Endothelial cell (in vitro differentiated cells): ENCODE measurements at regions not wholly inside any gene's neighbourhood (a gene's known extent, or its start where the extent isn't known, plus 50 kb on each side); places are given as distances from the start of the nearest gene placed in this dataset.

Experiments
- DNase-seq: peaks from one replicate; pipeline ENCODE4 v3.0.0; 2021; ENCODE audit warnings: low spot score
- H3K27ac Mint-ChIP-seq: one replicate; pipeline ENCODE4 v1.8.0; 2021; ENCODE audit warnings: mixed read lengths, inconsistent platforms; ENCODE audit not compliant: unreplicated experiment
- H3K27me3 Mint-ChIP-seq: one replicate; pipeline ENCODE4 v1.8.0; 2021; ENCODE audit warnings: mild to moderate bottlenecking, moderate library complexity, mixed read lengths, inconsistent platforms; ENCODE audit not compliant: unreplicated experiment
- H3K36me3 Mint-ChIP-seq: one replicate; pipeline ENCODE4 v1.8.0; 2021; ENCODE audit warnings: mild to moderate bottlenecking, low read depth, mixed read lengths, inconsistent platforms; ENCODE audit not compliant: unreplicated experiment
- H3K4me1 Mint-ChIP-seq: one replicate; pipeline ENCODE4 v1.8.0; 2021; ENCODE audit warnings: mild to moderate bottlenecking, mixed read lengths, inconsistent platforms; ENCODE audit not compliant: unreplicated experiment
- H3K4me3 Mint-ChIP-seq: one replicate; pipeline ENCODE4 v1.8.0; 2021; ENCODE audit warnings: mild to moderate bottlenecking, mixed read lengths, inconsistent platforms; ENCODE audit not compliant: unreplicated experiment
- H3K9me3 Mint-ChIP-seq: one replicate; pipeline ENCODE4 v1.8.0; 2021; ENCODE audit warnings: mixed read lengths, inconsistent platforms; ENCODE audit not compliant: unreplicated experiment
- CTCF ChIP-seq: fragments of 200-600 bp; sonication (generic); IDR thresholded peaks from one replicate; pipeline ENCODE4 v1.5.0; 2021; ENCODE audit warnings: antibody characterized with exemption; ENCODE audit not compliant: unreplicated experiment

DNA sequence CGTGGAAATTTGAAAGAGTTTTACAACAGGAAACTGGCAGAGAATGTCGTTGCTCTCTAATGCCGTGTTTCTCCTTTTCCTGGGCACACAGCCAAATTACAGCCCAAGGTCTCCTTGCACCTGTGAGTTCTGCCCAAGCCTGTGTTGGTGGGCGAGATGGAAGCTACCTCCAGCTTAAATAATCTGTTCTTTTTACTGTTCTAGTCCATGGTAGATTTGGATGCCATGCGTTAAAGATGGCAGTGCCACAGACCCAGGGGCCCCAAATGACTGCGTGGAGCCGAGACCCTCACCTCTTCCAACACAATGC, 92.6 kb upstream of the IRX4 start:
- H3K4me1 Mint-ChIP-seq = peaks cover 7% of the 10 kb centered on the region
- no peaks in the 10 kb centered on the region for H3K9me3 Mint-ChIP-seq
- peaks cover 2% of the 10 kb centered on the region for H3K27me3 Mint-ChIP-seq
- no peaks in the 10 kb centered on the region for H3K36me3 Mint-ChIP-seq
- no peak for TF ChIP-seq CTCF
- no peak for DNase-seq
- H3K4me3 Mint-ChIP-seq = no peak overlapping the region
- no peak overlapping the region for H3K27ac Mint-ChIP-seq

- no peak for DNase-seq
- Mint-ChIP-seq H3K36me3 (no peaks in the 10 kb centered on the region), H3K4me1 (peaks cover 7% of the 10 kb centered on the region), H3K27me3 (peaks cover 2% of the 10 kb centered on the region), H3K27ac (no peak overlapping the region), H3K9me3 (no peaks in the 10 kb centered on the region), H3K4me3 (no peak overlapping the region)
- TF ChIP-seq CTCF = no peak
Observed at GRCh38 chr5:1974501-1975405, 92.0 kb upstream of the IRX4 start.

- no peak overlapping the region for H3K27ac Mint-ChIP-seq
- DNase-seq = no peak
- H3K27me3 Mint-ChIP-seq = peaks cover 2% of the 10 kb centered on the region
- peaks cover 7% of the 10 kb centered on the region for H3K4me1 Mint-ChIP-seq
- H3K9me3 Mint-ChIP-seq = no peaks in the 10 kb centered on the region
- no peaks in the 10 kb centered on the region for H3K36me3 Mint-ChIP-seq
- no peak overlapping the region for H3K4me3 Mint-ChIP-seq
- no peak for TF ChIP-seq CTCF
Observed at GRCh38 chr5:1974081-1974480, 91.4 kb upstream of the IRX4 start.

DNA sequence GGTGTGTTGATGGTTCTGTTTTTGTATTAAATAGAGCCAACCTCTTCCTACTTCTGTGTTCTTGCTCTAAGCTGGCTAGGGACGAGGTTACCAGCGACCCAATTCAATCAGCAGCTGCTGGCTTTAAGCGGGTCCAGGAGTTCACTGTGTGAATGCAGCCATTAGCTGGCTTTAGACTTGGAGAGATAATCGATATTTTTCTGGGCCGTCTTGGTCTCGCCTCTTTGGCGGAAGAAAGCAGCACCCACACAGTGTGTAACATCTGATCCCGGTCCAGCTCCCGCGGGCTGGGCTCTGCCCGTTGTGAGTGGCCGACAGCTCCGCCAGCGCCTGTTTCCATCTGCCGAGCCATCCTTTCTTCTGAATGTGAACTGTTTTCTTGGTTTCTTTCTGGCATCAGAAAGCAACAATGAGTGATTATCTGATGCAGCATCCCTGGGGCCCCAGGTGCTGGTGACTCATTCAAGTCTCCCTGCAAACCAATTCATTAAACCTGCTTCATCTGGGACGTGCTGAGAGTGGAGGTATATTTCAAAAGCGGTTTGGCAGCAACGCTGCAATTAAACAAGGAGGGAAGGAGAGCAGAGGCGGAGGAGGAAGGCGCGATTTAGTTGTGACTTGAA, 90.8 kb upstream of the IRX4 start:
- no peak overlapping the region for H3K27ac Mint-ChIP-seq
- no peaks in the 10 kb centered on the region for H3K36me3 Mint-ChIP-seq
- peaks cover 2% of the 10 kb centered on the region for H3K27me3 Mint-ChIP-seq
- H3K9me3 Mint-ChIP-seq = no peaks in the 10 kb centered on the region
- peaks cover 7% of the 10 kb centered on the region for H3K4me1 Mint-ChIP-seq
- TF ChIP-seq CTCF = no peak
- no peak overlapping the region for H3K4me3 Mint-ChIP-seq
- no peak for DNase-seq

- Mint-ChIP-seq H3K9me3 (no peaks in the 10 kb centered on the region), H3K27ac (peak overlapping the region; percentile 57), H3K4me1 (peaks cover 16% of the 10 kb centered on the region), H3K27me3 (peaks cover 2% of the 10 kb centered on the region), H3K36me3 (no peaks in the 10 kb centered on the region), H3K4me3 (no peak overlapping the region)
- no peak for TF ChIP-seq CTCF
- no peak for DNase-seq
Observed at GRCh38 chr5:1971944-1972343, 89.2 kb upstream of the IRX4 start.
